ENCODE measurements at regions not wholly inside any gene's neighbourhood (a gene's known extent, or its start where the extent isn't known, plus 50 kb on each side); places are given as distances from the start of the nearest gene placed in this dataset.

DNA sequence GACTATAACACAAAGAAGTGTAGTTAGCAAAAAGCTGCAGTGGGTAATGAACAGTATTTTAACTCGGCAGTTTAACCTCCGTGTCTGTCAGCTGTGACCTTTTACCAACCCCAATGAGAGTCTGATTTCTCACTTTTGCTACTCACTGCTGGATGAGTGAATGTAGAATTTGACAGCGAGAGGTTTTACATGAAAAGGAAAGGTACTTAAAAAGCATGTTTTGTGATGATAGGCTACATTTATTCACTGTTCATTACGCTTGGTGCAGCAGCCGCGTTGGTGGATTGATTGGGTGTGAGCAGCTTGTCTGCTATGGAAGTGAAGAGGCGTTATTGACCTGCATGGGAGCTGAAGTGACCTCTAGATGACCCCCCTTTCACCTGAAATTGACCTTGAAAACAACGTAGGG lies 867.7 kb downstream of the NR2F1-AS1 start:
- no peaks in the 10 kb centered on the region for H3K27me3 ChIP-seq (ENCODE audit: insufficient read depth, poor library complexity, severe bottlenecking)
- H3K27ac ChIP-seq (replicated peaks) = no peak overlapping the region
- no peak overlapping the region for H3K4me3 ChIP-seq (replicated peaks; ENCODE audit: insufficient read depth, low read length)
- TF ChIP-seq, protein P1, sequence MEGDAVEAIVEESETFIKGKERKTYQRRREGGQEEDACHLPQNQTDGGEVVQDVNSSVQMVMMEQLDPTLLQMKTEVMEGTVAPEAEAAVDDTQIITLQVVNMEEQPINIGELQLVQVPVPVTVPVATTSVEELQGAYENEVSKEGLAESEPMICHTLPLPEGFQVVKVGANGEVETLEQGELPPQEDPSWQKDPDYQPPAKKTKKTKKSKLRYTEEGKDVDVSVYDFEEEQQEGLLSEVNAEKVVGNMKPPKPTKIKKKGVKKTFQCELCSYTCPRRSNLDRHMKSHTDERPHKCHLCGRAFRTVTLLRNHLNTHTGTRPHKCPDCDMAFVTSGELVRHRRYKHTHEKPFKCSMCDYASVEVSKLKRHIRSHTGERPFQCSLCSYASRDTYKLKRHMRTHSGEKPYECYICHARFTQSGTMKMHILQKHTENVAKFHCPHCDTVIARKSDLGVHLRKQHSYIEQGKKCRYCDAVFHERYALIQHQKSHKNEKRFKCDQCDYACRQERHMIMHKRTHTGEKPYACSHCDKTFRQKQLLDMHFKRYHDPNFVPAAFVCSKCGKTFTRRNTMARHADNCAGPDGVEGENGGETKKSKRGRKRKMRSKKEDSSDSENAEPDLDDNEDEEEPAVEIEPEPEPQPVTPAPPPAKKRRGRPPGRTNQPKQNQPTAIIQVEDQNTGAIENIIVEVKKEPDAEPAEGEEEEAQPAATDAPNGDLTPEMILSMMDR (IDR thresholded peaks at IDR 0.05; ENCODE audit: insufficient read depth, low read length) = no peak
- no peak for TF ChIP-seq GABPA (IDR thresholded peaks at IDR 0.05; ENCODE audit: low read depth)
- TF ChIP-seq, protein P2, sequence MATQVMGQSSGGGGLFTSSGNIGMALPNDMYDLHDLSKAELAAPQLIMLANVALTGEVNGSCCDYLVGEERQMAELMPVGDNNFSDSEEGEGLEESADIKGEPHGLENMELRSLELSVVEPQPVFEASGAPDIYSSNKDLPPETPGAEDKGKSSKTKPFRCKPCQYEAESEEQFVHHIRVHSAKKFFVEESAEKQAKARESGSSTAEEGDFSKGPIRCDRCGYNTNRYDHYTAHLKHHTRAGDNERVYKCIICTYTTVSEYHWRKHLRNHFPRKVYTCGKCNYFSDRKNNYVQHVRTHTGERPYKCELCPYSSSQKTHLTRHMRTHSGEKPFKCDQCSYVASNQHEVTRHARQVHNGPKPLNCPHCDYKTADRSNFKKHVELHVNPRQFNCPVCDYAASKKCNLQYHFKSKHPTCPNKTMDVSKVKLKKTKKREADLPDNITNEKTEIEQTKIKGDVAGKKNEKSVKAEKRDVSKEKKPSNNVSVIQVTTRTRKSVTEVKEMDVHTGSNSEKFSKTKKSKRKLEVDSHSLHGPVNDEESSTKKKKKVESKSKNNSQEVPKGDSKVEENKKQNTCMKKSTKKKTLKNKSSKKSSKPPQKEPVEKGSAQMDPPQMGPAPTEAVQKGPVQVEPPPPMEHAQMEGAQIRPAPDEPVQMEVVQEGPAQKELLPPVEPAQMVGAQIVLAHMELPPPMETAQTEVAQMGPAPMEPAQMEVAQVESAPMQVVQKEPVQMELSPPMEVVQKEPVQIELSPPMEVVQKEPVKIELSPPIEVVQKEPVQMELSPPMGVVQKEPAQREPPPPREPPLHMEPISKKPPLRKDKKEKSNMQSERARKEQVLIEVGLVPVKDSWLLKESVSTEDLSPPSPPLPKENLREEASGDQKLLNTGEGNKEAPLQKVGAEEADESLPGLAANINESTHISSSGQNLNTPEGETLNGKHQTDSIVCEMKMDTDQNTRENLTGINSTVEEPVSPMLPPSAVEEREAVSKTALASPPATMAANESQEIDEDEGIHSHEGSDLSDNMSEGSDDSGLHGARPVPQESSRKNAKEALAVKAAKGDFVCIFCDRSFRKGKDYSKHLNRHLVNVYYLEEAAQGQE (IDR thresholded peaks at IDR 0.05; ENCODE audit: insufficient replicate concordance, low read depth) = no peak
- no peak for DNase-seq (ENCODE audit: low read depth in 1 of 2, low spot score in 1 of 2)

DNA sequence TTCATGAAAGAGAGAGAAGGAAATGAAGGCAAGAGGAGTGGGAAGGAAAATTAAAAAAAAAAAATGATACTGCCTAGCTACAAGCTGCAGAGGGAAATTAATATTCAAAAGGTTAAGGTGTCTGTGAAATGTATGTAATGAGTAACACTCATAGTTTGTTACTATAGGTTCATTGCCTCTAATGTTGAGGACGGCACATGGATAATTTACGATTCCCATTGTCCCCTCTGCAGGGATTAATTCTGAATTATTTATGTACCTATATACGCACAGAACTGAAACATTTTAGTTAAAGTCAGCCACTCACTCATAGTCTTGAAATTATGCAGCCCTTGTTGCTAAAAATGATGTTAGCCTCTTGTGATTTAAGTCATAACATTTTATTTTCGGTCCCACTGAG lies 869.1 kb downstream of the NR2F1-AS1 start:
- DNase-seq (ENCODE audit: low read depth in 1 of 2, low spot score in 1 of 2) = no peak
- H3K4me3 ChIP-seq (replicated peaks; ENCODE audit: insufficient read depth, low read length) = no peak overlapping the region
- H3K27ac ChIP-seq (replicated peaks) = no peak overlapping the region
- H3K27me3 ChIP-seq (ENCODE audit: insufficient read depth, poor library complexity, severe bottlenecking) = no peaks in the 10 kb centered on the region
- TF ChIP-seq, protein P2 (IDR thresholded peaks at IDR 0.05; ENCODE audit: insufficient replicate concordance, low read depth) = no peak
- TF ChIP-seq GABPA (IDR thresholded peaks at IDR 0.05; ENCODE audit: low read depth) (no peak), SPI1 (IDR thresholded peaks at IDR 0.05; ENCODE audit: borderline replicate concordance, low read depth) (no peak), POLR2AphosphoS5 (IDR thresholded peaks at IDR 0.05; ENCODE audit: low read depth) (no peak)
- TF ChIP-seq, protein P1 (IDR thresholded peaks at IDR 0.05; ENCODE audit: insufficient read depth, low read length) = no peak

DNA sequence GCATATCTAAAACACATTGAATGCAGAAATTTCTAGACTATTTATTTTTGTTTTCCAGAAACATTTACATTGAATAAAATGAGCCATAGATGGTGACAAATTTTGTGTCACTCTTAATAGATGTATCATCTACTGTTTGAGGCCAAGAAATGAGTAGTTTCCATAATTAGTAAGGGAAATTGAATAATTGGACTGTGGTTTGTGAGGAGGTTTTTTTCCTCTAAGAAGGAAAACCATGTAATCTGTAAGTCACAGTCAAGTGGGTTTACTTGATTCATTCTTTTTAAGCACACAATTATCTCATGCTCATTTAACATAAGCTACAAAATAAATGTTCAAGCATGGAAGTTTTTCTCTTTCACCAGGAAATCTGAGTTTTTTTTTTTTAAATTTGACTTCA lies 876.4 kb downstream of the NR2F1-AS1 start:
- Histone ChIP-seq H3K4me3 (replicated peaks; ENCODE audit: insufficient read depth, low read length) (no peak overlapping the region), H3K27ac (replicated peaks) (no peak overlapping the region), H3K27me3 (ENCODE audit: insufficient read depth, poor library complexity, severe bottlenecking) (no peaks in the 10 kb centered on the region)
- TF ChIP-seq GABPA (IDR thresholded peaks at IDR 0.05; ENCODE audit: low read depth) (no peak), SPI1 (IDR thresholded peaks at IDR 0.05; ENCODE audit: borderline replicate concordance, low read depth) (no peak), POLR2AphosphoS5 (IDR thresholded peaks at IDR 0.05; ENCODE audit: low read depth) (no peak)
- TF ChIP-seq, protein P2 (IDR thresholded peaks at IDR 0.05; ENCODE audit: insufficient replicate concordance, low read depth) = no peak
- TF ChIP-seq, protein P1 (IDR thresholded peaks at IDR 0.05; ENCODE audit: insufficient read depth, low read length) = no peak
- DNase-seq (ENCODE audit: low read depth in 1 of 2, low spot score in 1 of 2) = no peak

All from HL-60 (cell line).